HL-60 (cell line): ENCODE measurements at regions not wholly inside any gene's neighbourhood (a gene's known extent, or its start where the extent isn't known, plus 50 kb on each side); places are given as distances from the start of the nearest gene placed in this dataset.

Experiments
- DNase-seq, 2 experiments: peaks; one replicate each; pipeline ENCODE4 v3.0.0-alpha.2; 2010 to 2020; ENCODE audit warnings: low read depth in 1 of 2, low spot score in 1 of 2
- H3K27ac ChIP-seq: fragments of 250-450 bp; sonication (Bioruptor Pico); replicated peaks from 2 replicates; pipeline ENCODE4 v1.5.1; 2020; ENCODE audit warnings: mild to moderate bottlenecking, moderate library complexity
- H3K27me3 ChIP-seq: fragments of 250-450 bp; sonication (Bioruptor Pico); 2 replicates; pipeline ENCODE4 v1.5.1; 2021; ENCODE audit warnings: mild to moderate bottlenecking, moderate library complexity; ENCODE audit not compliant: insufficient read depth, poor library complexity, severe bottlenecking
- H3K4me3 ChIP-seq: replicated peaks from 2 replicates; pipeline ENCODE4 v1.5.1; 2011; ENCODE audit warnings: mild to moderate bottlenecking, control low read depth, low read length; ENCODE audit not compliant: insufficient read depth
- GABPA ChIP-seq: IDR thresholded peaks from 2 replicates; pipeline ENCODE4 v1.6.1; 2012; ENCODE audit warnings: low read depth
- POLR2AphosphoS5 ChIP-seq: IDR thresholded peaks from 2 replicates; pipeline ENCODE4 v1.6.1; 2012; ENCODE audit warnings: low read depth
- SPI1 ChIP-seq: IDR thresholded peaks from 2 replicates; pipeline ENCODE4 v1.6.1; 2012; ENCODE audit warnings: low read depth, mild to moderate bottlenecking, borderline replicate concordance
- TF ChIP-seq, protein P1 (sequence below): IDR thresholded peaks from 2 replicates; pipeline ENCODE4 v1.6.1; 2012; ENCODE audit warnings: low read depth; ENCODE audit not compliant: insufficient replicate concordance
- TF ChIP-seq, protein P2 (sequence below): IDR thresholded peaks from one replicate; pipeline ENCODE4 v1.5.1; 2011; ENCODE audit warnings: low read length, control low read depth, inconsistent platforms; ENCODE audit not compliant: insufficient read depth

DNA sequence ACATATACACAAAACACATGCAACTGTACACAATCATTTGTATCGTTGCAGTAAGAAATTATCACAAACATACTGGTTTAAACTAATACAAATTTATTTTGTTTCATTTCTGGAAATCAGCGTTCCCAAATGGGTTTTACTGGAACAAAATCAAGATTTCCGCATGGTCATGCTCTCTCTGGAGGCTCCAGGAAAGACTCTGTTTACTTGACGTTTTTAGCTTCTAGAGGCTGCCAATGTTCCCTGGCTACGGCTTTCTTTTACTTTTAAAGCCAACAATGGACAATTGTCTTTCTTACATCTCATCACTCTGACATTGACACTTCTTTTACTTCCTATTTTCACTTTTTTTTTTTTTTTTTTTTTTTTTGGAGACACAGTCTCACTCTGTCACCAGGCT is 793.1 kb downstream of the CDH9 start:
- no peak for TF ChIP-seq SPI1
- TF ChIP-seq, protein P1, sequence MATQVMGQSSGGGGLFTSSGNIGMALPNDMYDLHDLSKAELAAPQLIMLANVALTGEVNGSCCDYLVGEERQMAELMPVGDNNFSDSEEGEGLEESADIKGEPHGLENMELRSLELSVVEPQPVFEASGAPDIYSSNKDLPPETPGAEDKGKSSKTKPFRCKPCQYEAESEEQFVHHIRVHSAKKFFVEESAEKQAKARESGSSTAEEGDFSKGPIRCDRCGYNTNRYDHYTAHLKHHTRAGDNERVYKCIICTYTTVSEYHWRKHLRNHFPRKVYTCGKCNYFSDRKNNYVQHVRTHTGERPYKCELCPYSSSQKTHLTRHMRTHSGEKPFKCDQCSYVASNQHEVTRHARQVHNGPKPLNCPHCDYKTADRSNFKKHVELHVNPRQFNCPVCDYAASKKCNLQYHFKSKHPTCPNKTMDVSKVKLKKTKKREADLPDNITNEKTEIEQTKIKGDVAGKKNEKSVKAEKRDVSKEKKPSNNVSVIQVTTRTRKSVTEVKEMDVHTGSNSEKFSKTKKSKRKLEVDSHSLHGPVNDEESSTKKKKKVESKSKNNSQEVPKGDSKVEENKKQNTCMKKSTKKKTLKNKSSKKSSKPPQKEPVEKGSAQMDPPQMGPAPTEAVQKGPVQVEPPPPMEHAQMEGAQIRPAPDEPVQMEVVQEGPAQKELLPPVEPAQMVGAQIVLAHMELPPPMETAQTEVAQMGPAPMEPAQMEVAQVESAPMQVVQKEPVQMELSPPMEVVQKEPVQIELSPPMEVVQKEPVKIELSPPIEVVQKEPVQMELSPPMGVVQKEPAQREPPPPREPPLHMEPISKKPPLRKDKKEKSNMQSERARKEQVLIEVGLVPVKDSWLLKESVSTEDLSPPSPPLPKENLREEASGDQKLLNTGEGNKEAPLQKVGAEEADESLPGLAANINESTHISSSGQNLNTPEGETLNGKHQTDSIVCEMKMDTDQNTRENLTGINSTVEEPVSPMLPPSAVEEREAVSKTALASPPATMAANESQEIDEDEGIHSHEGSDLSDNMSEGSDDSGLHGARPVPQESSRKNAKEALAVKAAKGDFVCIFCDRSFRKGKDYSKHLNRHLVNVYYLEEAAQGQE: no peak
- no peak for TF ChIP-seq GABPA
- no peak for TF ChIP-seq POLR2AphosphoS5
- TF ChIP-seq, protein P2, sequence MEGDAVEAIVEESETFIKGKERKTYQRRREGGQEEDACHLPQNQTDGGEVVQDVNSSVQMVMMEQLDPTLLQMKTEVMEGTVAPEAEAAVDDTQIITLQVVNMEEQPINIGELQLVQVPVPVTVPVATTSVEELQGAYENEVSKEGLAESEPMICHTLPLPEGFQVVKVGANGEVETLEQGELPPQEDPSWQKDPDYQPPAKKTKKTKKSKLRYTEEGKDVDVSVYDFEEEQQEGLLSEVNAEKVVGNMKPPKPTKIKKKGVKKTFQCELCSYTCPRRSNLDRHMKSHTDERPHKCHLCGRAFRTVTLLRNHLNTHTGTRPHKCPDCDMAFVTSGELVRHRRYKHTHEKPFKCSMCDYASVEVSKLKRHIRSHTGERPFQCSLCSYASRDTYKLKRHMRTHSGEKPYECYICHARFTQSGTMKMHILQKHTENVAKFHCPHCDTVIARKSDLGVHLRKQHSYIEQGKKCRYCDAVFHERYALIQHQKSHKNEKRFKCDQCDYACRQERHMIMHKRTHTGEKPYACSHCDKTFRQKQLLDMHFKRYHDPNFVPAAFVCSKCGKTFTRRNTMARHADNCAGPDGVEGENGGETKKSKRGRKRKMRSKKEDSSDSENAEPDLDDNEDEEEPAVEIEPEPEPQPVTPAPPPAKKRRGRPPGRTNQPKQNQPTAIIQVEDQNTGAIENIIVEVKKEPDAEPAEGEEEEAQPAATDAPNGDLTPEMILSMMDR: no peak
- no peak overlapping the region for H3K4me3 ChIP-seq
- H3K27ac ChIP-seq: no peak overlapping the region
- no peaks in the 10 kb centered on the region for H3K27me3 ChIP-seq
- no peak for DNase-seq

DNA sequence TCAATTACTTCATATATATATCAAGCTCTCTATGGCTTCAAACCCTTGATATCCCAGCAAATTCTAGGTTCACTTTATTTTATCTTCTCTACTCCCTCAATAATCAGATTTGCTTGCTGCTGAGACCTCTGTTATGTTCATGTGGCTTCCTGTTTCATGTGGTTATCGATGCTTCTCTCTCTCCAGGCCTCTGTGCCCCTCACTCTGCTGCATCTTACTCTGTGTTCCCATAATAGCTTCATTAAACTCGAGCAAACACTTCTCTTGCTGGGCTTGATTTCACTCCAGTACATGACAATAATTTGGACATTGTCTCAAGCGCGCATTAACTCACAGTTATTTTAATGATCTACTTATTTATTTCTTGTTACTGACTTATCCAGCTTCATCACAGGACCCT is 798.8 kb downstream of the CDH9 start:
- TF ChIP-seq POLR2AphosphoS5 (no peak), GABPA (no peak), SPI1 (no peak)
- TF ChIP-seq, protein P2: no peak
- TF ChIP-seq, protein P1: no peak
- DNase-seq: no peak
- Histone ChIP-seq H3K4me3 (no peak overlapping the region), H3K27ac (no peak overlapping the region), H3K27me3 (no peaks in the 10 kb centered on the region)

DNA sequence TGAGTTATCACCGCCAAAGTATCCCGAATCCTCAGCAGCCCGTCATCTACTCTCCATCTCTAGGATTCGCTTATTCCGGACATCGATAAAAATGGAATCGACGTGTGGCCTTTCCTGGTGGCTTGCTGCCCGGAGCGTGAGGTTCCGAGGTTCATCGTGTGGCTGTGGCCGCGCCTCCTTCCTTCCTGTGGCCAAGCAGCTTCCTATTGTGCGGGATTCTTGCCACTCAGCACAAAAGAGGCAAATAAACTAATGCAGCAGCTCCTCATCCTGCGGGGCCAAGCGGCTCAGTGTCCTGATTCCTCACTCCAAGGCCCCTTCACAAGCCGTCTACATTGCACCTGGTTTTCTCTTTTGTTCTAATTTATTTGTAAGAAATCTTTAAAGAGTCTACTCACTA is 800.9 kb downstream of the CDH9 start:
- DNase-seq: no peak
- Histone ChIP-seq H3K27ac (no peak overlapping the region), H3K27me3 (no peaks in the 10 kb centered on the region), H3K4me3 (no peak overlapping the region)
- TF ChIP-seq POLR2AphosphoS5 (no peak), GABPA (no peak), SPI1 (no peak)
- TF ChIP-seq, protein P2: no peak
- TF ChIP-seq, protein P1: no peak
